ENCODE measurements at regions not wholly inside any gene's neighbourhood (a gene's known extent, or its start where the extent isn't known, plus 50 kb on each side); places are given as distances from the start of the nearest gene placed in this dataset.

DNA sequence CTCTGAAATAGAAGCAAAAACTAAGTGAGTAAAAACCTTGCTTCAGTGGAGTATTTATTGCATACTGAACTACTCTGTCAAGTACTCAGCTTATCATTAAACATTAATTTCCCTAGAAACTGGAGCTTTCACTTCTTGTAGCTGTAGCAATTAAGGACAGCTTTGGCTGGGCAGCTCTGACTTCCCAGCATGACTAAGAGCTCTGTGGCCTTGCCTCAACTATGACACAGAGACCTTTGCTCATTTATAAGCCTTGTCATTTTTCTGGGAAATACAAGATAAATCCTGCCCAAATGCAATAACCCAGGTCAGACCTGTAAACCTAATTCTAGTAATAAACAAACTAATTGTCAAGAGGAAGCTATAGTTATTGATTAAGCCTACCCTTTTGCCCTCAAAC, 65.4 kb upstream of the STK32A start:
- TF ChIP-seq, protein P1, sequence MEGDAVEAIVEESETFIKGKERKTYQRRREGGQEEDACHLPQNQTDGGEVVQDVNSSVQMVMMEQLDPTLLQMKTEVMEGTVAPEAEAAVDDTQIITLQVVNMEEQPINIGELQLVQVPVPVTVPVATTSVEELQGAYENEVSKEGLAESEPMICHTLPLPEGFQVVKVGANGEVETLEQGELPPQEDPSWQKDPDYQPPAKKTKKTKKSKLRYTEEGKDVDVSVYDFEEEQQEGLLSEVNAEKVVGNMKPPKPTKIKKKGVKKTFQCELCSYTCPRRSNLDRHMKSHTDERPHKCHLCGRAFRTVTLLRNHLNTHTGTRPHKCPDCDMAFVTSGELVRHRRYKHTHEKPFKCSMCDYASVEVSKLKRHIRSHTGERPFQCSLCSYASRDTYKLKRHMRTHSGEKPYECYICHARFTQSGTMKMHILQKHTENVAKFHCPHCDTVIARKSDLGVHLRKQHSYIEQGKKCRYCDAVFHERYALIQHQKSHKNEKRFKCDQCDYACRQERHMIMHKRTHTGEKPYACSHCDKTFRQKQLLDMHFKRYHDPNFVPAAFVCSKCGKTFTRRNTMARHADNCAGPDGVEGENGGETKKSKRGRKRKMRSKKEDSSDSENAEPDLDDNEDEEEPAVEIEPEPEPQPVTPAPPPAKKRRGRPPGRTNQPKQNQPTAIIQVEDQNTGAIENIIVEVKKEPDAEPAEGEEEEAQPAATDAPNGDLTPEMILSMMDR (IDR thresholded peaks at IDR 0.05), result no peak
- no peak for TF ChIP-seq POLR2AphosphoS5 (IDR thresholded peaks at IDR 0.05)

Data from stomach (tissue), 4 donors.